ENCODE measurements at regions not wholly inside any gene's neighbourhood (a gene's known extent, or its start where the extent isn't known, plus 50 kb on each side); places are given as distances from the start of the nearest gene placed in this dataset.
"Not testable (repeated sequence)": the region's sequence is repeated elsewhere in the genome, so short reads cannot be mapped to it uniquely, and the experiment has no call there.

- DNase-seq: no peak
Measured at GRCh38 chr10:21463436-21463835, 62.0 kb downstream of the SKIDA1 start.

DNA sequence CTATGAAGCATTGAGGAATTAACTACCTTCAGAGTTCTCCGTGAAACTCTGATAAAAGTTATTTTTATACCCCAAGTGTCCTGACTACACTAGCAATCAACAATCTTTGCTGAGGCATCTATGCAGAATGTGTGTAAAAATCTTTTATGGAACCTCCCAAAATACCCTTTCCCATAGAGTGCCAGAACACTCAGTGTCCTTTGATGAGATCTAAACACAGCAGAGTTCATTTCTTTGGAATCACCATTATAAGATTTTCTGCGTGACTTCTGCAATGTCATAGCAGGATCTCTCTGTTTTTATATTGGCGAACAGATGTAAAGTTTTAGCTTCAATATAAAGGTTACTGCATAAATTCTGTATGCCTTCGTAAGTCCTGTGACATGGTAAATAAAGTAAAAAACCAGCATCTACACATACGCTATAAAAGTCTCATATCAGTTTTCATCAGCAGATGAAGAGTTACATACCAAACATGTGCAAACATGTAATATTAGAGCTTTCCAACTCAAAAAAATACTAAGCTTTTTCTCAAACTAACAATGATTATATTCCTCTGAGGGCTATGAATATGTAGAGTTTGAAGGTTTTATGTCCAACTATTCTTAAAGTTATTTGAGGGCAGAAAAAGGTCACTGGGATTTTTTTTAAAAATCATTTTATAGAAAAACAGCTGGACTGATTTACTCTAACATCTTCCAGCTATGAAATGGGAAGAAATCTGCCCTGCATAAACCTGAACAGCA is 67.2 kb downstream of the SKIDA1 start:
- DNase-seq: no peak

- DNase-seq: no peak
Measured at GRCh38 chr10:21456160-21456559, 69.3 kb downstream of the SKIDA1 start.

GRCh38 chr10:21452203-21452602 is 73.3 kb downstream of the SKIDA1 start:
- no peak for DNase-seq

GRCh38 chr10:21449288-21449966 is 76.1 kb downstream of the SKIDA1 start:
- no peak for DNase-seq

GRCh38 chr10:21445163-21445562 is 80.3 kb downstream of the SKIDA1 start:
- DNase-seq: no peak

- DNase-seq: no peak
Measured at GRCh38 chr10:21441625-21442024, 83.9 kb downstream of the SKIDA1 start.

DNA sequence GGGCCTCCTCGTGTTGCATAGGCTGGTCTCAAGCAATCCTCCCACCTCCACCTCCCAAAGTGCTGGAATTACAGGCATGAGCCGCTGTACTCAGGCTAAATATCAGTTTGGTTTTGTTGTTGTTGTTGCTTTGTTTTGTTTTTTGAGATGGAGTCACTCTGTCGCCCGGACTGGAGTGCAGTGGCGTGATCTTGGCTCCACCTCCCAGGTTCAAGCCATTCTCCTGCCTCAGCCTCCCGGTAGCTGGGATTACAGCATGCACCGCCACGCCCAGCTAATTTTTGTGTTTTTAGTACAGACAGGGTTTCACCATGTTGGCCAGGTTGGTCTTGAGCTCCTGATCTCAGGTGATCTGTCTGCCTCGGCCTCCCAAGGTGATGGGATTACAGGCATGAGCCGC is 86.6 kb downstream of the SKIDA1 start:
- not testable (repeated sequence) for DNase-seq

GRCh38 chr10:21437770-21438382 is 87.6 kb downstream of the SKIDA1 start:
- no peak for DNase-seq

DNA sequence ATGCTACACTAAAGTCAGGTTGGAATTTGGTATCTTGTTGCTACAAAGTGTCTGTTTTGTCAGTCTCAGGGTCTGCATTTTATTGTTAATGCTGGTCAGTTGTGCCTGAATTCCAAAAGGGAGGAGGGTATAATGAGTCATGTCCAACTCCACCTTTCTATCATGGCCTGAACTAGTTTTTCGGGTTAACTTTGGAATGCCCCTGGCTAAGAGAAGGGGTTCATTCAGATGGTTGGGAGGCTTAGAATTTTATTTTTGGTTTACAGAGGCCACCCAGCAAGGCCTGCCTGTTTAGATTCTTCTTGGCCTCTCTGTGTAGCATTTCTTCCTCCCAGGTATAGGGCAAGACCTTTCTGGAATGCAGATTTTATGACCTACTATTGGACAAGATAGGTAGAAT is 93.2 kb downstream of the SKIDA1 start:
- DNase-seq: no peak

DNA sequence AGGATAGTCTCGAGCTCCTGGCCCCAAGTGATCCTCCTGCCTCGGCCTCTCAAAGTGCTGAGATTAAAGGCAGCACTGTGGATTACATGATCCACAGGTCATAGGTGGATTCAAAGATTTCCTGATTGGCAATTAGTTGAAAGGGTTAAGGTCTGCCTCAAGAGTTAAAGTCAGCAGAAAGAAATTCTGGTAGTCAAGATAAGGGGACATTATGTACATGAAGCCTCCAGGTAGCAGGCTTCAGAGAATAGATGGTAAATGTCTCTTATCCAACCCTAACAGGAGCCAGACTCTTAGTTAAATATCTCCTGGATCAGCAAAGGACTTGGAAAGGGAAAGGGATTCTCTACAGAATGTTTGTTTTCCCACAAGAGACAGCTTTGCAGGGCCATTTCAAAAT is 93.7 kb downstream of the SKIDA1 start:
- no peak for DNase-seq

DNA sequence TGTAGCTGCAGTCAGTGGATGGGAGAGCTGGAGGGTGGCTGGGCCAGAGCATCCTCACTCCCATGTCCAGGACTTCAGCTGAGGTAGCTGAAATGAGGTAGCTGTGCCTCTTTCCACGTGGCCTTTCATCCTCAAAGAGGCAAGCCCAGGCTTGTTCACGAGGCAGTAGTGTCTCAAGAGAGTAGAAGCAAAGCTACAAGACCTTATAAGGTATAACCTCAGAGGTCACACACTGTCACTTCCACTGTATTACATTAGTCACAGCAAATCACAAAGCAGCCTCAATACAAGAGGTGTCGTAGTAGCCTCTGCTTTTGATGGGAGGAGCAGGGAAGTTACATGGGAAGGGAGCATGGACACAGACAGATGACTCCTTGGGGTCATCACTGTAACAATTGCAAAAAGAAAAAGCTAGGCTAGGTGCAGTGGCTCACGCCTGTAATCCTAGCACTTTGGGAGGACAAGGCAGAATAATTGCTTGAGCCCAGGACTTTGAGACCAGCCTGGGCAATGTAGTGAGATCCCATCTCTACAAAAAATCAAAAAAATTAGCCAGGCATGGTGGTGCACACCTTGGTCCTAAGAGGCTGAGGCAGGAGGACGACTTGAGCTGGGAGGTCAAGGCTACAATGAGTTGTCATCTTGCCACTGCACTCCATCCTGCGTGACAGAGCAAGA is 97.5 kb downstream of the SKIDA1 start:
- no peak for DNase-seq

GRCh38 chr10:21424459-21424861 is 101.0 kb downstream of the SKIDA1 start:
- DNase-seq: no peak

DNA sequence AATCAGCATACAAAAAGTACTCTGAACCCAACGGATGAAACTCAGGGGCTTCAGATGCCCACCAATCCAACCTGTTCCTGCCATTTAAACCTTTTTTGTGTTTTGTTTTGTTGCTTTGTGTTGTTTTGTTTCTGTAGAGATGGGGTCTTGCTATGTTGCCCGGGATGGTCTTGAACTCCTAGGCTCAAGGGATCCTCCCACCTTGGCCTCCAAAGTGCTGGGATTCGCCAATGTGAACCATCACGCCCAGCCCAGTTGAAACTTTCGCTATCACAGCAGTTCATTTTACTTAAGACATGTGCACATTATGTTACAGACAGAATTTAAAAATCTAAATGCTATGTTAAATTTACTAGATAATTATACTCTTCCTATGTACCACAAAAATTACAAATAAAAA is 101.6 kb downstream of the SKIDA1 start:
- DNase-seq: no peak

DNA sequence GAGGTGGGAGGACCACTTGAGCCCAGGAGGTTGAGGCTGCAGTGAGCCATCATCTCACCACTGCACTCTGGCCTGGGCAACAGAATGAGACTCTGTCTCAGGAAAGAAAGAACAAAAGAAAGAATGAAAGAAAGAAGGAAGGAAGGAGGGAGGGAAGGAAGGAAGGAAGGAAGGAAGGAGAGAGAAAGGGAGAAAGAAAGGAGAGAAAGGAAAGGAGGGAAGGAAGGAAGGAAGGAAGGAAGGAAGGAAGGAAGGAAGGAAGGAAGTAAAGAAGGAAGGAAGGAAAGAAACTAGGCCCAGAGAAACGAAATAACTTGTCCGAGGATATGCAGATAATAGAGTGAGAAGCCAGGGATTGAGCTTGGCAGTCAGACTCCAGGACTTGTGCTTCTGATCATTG is 102.1 kb downstream of the SKIDA1 start:
- no peak for DNase-seq

DNA sequence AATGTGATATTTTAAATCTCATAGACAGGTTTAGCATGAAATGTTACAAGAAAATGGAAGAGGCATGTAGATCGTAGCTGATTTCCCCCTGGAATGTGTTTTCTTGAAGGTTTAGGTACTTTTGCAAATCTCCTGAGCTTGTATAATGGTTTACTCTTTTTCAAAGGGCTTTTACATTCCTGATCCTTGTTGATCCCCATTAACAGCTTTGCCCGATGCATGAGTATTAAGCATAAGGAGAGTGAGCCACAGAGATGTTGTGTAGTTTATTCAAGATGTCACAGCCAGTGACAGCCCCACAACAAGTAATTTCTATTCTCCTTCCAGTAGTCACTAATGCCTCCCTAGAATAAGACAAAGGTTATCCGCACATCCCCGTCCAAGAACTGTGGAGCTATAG is 103.7 kb downstream of the SKIDA1 start:
- no peak for DNase-seq

DNA sequence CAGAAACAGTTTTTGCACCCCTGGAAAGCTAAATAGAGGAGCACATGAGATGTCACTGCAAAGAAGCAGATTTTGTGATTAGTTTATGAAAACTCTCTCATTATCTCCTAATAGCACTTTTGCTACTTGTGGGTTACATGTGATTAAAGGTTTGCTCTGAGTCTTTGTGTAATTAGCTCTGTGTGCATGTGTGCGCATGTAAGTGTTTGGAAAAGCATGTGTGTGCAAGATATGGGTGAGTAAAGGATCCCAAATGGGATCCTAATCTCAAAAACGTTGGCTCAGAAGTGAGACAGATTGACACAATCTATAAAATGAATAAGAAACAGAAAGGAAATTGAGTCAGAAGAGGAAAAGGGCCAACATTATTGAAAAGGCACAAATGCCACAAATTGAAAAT is 104.5 kb downstream of the SKIDA1 start:
- no peak for DNase-seq

DNA sequence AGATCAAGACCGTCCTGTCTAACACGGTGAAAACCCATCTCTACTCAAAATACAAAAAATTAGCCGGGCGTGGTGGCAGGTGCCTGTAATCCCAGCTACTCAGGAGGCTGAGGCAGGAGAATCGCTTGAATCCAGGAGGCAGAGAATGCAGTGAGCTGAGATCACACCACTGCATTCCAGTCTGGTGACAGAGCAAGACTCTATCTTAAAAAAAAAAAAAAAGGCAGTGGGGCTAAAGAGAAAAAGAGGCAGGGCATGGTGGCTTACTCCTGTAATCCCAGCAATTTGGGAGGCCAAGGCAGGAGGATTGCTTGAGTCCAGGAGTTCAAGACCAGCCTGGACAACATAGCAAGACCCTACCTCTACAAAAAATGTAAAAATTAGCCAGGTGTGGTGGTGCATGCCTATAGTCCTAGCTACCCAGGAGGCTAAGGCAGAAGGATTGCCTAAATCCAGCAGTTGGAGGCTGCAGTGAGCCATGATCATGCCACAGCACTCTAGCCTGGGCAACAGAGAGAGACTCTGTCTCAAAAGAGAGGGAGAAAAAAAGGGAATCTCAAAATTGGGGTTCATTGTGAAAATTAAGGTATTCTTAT is 106.4 kb downstream of the SKIDA1 start:
- DNase-seq: not testable (repeated sequence)

GRCh38 chr10:21417172-21417712 is 108.2 kb downstream of the SKIDA1 start:
- DNase-seq: no peak

- no peak for DNase-seq
Measured at GRCh38 chr10:21413680-21414079, 111.8 kb downstream of the SKIDA1 start.

GRCh38 chr10:21413268-21413667 is 112.2 kb downstream of the SKIDA1 start:
- no peak for DNase-seq

GRCh38 chr10:21406595-21407193 is 118.8 kb downstream of the SKIDA1 start:
- DNase-seq: no peak

- no peak for DNase-seq
Measured at GRCh38 chr10:21405981-21406380, 119.5 kb downstream of the SKIDA1 start.
